GM08714 (cell line): ENCODE measurements at regions not wholly inside any gene's neighbourhood (a gene's known extent, or its start where the extent isn't known, plus 50 kb on each side); places are given as distances from the start of the nearest gene placed in this dataset.
"Not testable (repeated sequence)": the region's sequence is repeated elsewhere in the genome, so short reads cannot be mapped to it uniquely, and the experiment has no call there.

ENCODE experiments used
- H3K4me3 ChIP-seq: fragments of 200-500 bp; sonication (Bioruptor generic); 2 replicates; pipeline ENCODE4 v1.5.1; 2014; ENCODE audit warnings: mild to moderate bottlenecking, low read length, inconsistent platforms
- ZNF274 ChIP-seq: IDR thresholded peaks from 2 replicates; pipeline ENCODE4 v1.6.1; 2012; ENCODE audit warnings: mild to moderate bottlenecking, low read depth, low read length

DNA sequence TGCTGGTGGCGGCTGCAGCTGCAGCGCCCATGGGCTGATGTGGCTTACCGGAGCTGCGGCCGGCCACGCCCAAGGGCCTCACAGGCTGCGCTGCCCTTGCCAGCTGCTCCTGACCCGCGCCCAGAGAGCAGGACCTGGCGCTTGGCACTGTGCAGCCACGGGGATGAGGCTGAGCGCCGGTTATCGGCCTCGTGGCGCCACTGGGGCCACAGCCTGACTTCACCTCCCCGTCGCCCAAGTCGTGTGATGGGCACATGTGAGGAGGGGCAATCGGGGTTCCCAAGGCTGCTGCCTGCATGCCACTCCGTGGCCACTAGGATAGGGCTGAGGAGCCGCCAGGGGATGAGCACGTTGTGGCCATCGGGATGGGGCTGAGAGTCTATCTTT, 77.2 kb upstream of the PABPC3 start:
- no peak for TF ChIP-seq ZNF274
- peak overlapping the region; percentile 33; the same call in 1 of the 2 replicates for H3K4me3 ChIP-seq

DNA sequence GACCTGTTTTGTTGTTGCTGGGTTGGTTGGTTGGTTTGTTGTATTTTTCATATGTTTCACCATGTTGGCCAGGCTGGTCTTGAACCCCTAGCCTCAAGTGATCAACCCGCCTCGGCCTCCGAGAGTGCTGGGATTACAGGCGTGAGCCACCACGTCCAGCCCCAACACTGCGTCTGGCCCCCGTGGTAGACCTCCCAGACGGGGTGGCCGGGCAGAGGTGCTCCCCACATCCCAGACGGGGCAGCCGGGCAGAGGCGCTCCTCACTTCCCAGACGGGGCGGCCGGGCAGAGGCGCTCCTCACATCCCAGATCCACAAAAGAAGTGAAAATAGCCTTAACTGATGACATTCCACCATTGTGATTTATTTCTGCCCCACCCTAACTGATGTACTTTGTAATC, 76.2 kb upstream of the PABPC3 start:
- H3K4me3 ChIP-seq: not testable (repeated sequence)

DNA sequence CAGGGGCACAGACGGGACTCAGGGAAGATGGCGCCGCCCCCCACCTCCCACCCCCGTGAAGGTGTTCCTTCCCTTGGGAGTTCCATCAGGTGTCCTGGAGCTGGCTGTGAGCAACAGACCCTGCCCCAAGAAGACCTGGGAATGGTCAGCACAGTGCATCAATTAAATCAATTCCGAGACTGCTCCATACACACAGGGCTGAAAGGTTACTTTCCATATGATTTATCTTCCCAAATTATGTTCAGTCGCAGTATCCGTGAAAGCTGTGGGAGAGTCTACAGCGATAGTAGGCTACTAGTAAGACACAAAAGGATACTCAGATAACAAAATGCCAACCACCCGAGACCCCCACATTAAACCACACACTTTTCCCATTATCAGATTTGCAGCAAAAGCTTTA, 71.8 kb upstream of the PABPC3 start:
- H3K4me3 ChIP-seq: no peak overlapping the region
- no peak for TF ChIP-seq ZNF274

DNA sequence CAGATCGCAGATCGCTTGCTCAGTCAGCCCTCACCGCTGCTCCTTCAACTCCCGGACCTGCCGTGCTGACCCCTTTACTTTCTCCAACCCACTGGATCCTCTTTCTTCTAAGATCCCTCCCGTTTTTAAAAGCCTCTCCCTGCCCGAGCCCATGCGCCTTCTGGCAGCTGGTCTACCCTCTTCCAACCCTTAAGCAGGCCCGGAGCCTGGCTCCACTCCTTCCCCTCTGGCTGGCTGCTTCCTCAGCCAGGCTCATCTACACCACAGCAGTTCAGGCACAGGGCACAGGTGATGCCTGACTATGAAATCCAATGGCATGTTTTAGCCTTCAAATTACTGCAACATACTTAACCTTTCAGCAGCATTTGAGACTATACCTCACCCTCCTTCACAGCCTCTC, 63.8 kb upstream of the PABPC3 start:
- TF ChIP-seq ZNF274: no peak
- H3K4me3 ChIP-seq: no peak overlapping the region

DNA sequence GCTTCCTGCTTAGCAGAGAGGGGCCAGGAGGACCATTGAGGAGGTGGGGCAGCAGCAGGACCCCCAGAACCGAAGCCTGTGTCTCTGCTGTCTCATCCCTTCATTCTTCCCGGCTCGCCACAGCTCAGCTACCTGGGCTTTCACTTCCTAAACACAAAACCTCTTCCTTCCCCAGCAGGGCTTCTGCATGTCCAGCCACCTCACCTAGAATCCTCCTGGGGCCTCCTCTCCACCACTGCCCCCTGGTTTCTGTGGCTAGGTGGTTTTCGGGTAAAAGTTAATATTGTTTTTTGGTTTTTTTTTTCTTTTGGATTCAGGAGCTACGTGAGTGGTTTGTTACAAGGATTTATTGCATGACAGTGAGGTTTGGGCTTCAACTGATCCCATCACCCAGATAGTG, 61.8 kb upstream of the PABPC3 start:
- no peak for TF ChIP-seq ZNF274
- no peak overlapping the region for H3K4me3 ChIP-seq

DNA sequence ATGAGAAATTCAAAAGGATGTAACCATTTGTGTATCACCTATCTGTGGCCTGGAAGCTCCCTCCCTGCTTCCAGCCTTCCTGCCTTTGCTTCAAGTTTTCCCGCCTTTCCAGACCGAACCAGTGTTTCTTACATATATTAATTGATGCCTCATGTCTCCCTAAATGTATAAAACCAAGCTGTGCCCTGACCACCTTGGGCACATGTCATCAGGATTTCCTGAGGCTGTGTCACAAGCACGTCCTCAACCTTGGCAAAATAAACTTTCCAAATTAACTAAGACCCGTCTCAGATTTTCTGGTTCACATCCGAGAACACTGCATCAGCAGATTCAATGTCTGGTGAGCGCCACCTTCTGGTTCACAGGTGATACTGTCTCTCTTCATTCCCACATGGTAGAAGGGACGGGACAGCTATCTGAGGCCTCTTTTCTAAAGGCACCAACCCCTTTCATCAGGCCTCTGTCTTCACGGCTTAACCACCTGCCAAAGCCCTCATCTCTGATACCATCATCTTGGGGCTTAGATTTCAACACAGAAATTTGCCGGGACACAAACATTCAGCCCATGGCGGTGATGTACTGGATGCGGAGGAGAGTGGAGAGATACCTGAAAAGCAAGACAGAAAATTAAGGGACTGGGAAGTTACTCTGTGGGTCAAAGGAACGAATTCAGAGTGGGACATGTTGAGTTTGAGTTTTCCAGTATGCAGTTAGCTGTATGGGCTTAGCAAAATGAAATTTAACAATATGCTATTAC, 58.7 kb upstream of the PABPC3 start:
- H3K4me3 ChIP-seq: no peak overlapping the region
- no peak for TF ChIP-seq ZNF274

DNA sequence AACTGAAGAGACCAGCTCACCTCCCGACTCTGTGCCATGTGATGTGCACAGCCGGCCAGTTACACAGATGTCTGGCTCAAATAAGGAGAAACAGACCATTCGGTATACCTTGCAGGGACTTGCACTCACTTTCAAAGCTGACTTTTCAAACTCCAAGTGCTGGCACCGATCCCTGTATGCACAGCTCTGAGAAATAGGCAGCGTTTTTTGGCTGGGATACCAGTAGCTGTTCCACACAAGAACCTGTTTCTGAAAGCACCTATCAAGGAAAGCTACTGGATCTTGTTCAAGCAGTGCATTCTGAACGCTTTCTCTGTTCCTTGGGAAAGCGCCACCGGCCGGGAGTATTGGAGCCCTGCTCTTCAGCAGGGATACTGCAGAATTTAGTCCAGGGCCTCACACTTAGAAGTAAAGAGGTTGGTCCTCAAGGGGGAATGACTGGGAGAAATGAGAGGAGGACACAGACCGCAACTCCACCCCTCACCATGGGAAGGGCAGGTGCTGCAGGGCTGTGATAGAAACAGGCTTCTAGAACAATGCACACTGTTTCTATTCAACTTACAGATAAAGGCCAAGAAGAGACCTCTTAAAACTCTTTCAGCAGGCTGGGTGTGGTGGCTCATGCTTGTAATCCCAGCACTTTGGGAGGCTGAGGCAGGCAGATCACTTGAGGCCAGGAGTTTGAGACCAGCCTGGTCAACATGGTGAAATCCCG, 53.6 kb upstream of the PABPC3 start:
- TF ChIP-seq ZNF274: no peak
- no peak overlapping the region for H3K4me3 ChIP-seq

DNA sequence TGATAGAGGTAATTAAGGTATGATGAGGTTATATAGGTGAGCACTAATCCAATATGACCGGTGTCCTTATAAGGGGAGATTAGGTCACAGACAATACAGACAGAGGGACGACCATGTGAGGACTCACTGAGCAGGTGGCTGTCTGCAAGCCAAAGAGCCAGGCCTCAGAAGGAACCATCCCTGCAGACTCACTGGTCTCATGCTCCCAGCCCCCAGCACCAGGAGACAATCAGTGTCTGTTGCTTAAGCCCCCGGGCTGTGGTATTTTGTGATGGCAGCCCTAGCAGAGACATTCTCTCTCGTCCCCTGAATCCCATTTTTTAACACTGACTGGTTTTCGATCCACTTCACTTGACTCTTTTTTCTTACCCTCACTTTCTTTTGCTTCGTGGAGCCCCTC, 51.9 kb upstream of the PABPC3 start:
- no peak overlapping the region for H3K4me3 ChIP-seq
- no peak for TF ChIP-seq ZNF274
